ENCODE measurements at regions not wholly inside any gene's neighbourhood (a gene's known extent, or its start where the extent isn't known, plus 50 kb on each side); places are given as distances from the start of the nearest gene placed in this dataset.

- no peak for FAIRE-seq
Observed at GRCh38 chr14:85222341-85222740, 307.6 kb upstream of the FLRT2 start.

- no peak for FAIRE-seq
Observed at GRCh38 chr14:85223667-85224066, 306.3 kb upstream of the FLRT2 start.

GRCh38 chr14:85224241-85224640 lies 305.7 kb upstream of the FLRT2 start:
- no peak for FAIRE-seq

DNA sequence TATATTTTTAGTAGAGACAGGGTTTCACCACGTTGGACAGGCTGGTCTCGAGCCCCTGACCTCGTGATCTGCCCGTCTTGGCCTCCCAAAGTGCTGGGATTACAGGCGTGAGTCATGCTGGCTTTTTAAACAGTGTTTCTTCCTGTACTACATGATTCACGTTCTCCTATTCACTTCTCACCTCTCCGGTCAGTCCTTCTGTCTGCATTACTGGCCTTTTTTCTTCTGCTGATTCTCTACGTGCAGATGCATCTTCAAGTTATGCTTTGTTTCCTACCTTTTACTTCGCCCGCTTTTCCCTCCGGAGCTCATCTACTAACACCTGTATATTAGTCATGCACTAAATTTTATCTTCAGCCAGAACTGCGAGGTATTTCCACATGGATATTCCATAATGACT lies 296.2 kb upstream of the FLRT2 start:
- FAIRE-seq = no peak

- FAIRE-seq = no peak
Observed at GRCh38 chr14:85234156-85235025, 295.6 kb upstream of the FLRT2 start.

DNA sequence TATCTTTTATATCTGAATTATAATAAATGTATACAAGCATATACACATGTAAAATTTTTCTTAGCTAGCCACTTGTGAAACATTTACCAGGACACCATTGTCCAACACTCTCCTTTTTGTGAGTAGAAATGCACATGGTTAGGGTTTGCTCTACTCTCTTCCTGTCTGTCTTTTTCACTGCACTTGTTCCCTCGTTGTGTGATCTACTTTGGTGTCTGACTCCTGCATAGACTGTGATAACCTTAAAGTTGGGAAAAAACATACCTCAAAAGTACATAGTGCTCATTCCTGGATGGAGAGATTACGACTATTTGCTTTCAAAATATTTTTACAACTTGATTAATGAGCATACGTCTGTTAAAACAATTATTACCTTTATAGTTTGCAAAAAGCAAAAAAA lies 294.1 kb upstream of the FLRT2 start:
- FAIRE-seq = no peak

- no peak for FAIRE-seq
Observed at GRCh38 chr14:85236296-85236695, 293.6 kb upstream of the FLRT2 start.

- no peak for FAIRE-seq
Observed at GRCh38 chr14:85239791-85240190, 290.2 kb upstream of the FLRT2 start.

GRCh38 chr14:85241022-85241855 lies 288.7 kb upstream of the FLRT2 start:
- no peak for FAIRE-seq

- FAIRE-seq = no peak
Observed at GRCh38 chr14:85242666-85243065, 287.3 kb upstream of the FLRT2 start.

- FAIRE-seq = no peak
Observed at GRCh38 chr14:85243321-85243720, 286.6 kb upstream of the FLRT2 start.

- no peak for FAIRE-seq
Observed at GRCh38 chr14:85247071-85247470, 282.9 kb upstream of the FLRT2 start.

DNA sequence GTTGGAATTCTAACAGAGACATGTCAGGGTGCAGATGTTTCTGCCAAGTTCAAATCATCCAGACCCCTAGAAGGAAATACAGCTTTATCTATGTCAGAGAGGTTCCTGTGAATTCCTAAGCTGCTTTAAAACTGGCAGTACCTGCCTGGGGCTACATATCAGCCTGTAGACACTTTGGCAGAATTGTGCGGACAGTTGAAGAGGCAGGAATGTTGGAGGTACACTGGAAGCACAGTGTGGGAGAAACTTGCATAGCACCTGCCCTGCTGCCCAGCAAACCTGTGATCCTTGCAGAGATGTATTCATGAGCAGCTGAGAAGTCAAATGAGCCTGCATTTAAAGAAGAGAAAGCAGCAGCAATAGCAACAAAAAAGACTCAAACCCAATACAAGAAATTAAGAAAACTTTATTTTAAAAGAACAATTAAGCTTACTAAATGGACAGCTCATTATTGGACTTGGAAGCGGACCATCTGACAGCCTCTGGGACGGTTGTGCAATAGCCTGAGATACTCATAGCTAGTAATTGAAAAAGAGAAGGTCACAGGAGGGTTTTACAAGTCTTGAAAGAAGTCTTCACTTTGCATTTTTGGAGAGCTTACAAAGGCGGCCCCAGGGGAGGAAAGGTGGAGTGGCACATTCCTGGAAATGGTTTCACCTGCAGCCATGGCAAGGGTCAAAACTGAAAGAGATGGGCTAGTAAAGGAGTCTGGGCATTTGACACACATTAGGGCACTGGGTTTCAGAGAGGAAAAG lies 280.9 kb upstream of the FLRT2 start:
- no peak for FAIRE-seq

DNA sequence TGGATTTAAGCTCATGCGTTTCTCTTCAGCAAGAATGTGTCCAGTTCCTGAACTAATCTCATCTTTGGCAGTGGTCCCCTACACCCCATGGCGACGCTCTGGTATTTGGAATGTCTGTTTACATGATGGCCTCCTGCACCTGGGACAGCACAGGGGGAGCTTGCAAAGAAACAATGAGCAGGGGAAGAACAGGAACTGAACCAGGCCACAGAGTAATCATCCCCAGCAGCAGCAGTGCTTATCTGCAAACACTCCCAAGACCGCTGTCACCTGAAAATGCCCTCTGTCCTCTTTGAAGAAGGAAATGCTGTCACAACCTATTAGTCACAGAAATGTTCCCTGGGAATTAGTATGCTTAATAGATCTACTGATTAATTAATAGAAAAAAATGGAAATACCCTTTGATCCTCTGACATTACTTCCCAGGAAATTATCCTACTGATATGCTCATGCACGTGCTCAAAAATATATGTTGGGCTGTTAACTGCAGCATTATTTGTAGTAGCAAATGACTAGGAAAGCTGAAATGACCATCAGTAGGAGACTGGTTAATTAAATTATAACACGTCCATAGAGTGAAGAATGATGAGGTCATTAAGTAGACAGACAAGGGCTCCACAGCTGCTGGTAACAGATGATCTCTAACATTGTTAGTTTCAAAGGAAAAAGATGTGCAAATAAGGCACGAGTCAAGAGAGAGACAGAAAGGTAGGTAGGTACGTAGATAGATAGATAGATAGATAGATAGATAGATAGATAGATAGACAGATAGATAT lies 279.3 kb upstream of the FLRT2 start:
- no peak for FAIRE-seq

- FAIRE-seq = no peak
Observed at GRCh38 chr14:85252011-85252410, 277.9 kb upstream of the FLRT2 start.

DNA sequence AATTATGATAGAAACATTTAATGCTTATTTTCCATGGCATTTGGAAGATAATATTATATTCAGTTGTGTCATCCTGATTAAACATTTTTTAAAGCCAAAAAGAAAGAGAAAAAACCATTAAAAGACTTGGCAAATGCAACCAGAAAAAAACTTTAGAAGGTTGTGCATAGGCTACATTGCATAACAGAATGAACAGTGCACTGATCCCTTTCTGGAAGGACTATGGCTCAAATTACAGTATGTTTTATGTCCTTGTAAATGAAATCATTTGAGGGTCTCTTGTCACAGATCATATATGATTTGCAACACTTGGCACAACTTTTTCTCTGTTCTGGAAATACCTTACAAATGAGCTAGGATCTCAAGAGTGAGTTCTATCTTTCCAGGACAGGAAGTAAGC lies 275.2 kb upstream of the FLRT2 start:
- no peak for FAIRE-seq

DNA sequence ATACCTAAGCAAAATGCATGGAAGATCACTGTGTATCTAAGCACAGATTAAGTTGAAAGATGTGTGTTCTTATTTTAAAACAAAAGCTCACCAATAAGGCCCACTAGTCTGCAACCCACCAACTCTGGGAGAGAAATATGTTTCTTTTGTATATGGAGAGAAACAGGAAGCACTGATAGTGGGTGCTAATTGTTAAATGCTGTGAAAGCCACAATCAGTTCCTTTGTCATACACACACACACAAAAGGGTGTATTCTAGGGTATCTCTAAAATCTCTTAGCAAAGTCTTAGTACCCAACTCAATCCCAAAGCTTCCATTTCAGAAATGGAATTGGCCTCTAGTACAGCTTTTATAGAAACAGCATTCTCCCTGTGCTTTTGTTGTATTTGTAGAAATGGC lies 272.7 kb upstream of the FLRT2 start:
- FAIRE-seq = no peak

DNA sequence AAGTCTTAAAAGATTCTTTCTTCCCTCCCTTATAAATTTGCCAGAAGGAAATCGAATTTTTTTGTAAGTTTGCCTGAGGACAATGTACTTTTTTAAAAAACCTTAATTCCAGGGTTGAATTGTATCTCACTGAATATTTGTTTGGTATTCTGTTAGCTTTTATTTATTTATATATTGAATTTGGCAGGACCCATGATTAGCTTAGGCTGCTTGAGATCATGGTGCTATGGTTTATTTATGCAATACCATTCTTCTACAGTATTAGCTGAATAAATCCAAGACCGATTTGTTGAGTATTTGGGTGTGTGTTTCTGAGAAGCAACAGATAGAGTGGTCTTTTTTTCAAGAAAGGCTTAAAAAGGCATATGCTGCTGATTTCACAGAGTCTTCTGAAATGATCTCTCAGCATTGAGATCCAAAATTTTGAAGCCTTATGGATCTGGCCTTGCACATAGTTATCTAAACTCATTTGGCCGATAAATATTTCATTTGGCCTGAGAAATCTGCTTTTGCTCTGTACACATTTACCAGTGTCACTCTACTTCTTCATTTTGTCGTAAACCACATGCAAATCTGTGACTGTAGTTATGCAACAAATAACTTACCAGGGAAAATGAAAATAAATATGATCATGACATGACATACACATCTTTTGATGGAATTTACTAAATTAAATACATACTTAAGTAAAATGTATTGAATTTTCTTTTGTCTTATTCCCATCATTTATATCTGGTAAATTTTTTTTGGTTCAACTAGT lies 265.8 kb upstream of the FLRT2 start:
- FAIRE-seq = no peak

DNA sequence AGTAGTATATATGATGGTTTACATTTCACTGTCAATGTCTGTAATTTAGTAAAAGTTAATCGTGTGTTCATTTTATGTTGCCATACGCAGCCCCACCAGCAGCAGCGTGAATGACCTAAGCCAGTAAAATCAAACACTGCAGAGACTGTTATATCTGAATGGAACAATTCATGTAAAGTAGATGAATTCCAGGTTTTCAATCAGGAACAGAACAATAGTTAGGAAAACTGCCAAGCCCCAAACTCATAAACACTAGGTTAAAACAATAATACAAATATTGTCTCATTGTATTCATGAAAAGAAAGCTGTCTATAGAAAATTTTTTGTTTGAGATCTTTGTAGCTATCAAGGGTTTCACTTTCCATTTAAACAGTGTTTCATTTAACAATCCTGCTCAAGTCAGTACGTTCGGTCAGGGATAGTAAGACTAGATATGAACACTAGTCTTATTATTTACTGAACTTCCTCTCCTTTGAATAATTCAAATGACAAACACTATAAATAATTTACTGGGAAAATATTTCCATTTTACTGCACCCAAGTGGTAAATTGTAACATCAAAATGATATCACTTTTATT lies 256.8 kb upstream of the FLRT2 start:
- no peak for FAIRE-seq

DNA sequence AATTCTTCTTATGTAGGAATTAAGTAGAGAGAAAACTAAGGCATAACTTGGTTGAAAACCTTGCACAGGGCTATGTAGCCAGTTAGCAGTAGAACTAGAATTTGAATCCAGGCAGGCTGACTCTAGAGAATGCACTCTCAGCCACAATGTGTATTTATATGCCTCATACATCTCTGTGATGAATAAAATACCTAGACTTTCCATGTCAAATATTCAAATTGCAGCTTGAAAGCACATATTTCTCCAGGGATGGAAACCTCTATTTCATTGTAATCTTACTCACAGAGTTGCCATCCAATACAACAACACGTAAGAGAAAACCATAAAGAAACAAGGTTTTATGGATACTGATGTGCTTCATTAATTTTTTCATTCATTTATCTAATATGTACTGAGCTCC lies 256.0 kb upstream of the FLRT2 start:
- no peak for FAIRE-seq
